HG03342 (cell line): ENCODE measurements at regions not wholly inside any gene's neighbourhood (a gene's known extent, or its start where the extent isn't known, plus 50 kb on each side); places are given as distances from the start of the nearest gene placed in this dataset.

Experiments
- ATAC-seq: cut with Tn5 transposase; IDR thresholded peaks from one replicate; pipeline ENCODE4 v1.9.1; 2021; ENCODE audit warnings: mild to moderate bottlenecking, moderate library complexity; ENCODE audit not compliant: unreplicated experiment

DNA sequence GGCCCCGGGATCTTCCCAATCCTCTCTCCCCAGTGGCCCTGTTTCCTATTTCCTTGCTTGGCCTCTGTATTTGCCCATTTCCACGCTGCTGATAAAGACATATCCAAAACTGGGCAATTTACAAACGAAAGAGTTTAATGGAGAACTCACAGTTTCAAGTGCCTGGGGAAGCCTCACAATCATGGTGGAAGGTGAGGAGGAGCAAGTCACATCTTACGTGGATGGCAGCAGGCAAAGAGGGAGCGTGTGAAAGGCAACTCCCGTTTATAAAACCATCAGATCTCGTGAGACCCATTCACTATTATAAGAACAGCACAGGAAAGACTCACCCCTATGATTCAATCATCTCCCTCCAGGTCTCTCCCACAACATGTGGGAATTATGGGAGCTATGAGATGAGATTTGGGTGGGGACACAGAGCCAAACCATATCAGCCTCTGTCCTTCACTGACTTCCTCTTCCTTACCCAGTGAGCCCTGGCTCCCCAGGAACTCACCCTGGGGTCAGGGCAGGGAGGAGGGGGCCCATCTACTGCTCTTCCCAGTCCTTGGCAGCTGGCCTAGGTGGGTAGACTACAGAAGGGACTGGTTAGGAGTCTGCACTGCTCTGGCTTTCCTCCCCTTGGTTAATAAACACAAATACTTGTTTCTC lies 105.8 kb upstream of the MYCN start:
- no peak for ATAC-seq

DNA sequence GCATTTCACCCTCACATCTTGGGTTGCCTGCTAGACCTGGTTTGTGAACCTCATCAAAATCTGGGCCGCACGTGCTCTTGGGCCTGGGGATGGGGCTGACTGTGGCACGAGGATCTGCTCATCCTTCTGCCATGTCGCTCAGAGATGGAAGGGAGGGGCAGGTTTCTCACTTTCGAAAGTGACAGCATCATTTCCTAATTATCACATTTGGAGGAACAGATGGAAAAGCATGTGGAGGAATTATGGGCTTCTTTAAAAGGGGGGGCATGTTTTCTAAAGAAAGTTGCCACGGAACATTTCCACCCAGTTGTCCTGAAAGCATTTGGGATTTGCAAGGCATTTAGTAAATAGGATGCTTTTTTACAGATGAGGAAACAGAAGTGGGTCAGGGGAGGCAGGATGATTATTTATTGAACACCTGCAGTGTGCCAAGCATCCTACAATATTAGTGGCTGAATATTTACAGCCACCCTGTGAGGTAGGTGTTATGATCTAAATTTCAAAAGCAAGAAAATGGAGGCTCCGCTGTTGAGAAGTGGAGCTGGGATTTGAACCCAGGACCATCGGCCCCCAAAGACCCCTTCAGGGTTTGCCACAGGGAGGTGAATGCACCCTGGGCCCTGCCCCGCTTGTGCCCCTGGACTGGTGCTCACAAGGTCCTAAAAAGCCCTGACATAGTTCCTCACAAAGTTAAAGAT lies 104.2 kb upstream of the MYCN start:
- no peak for ATAC-seq

DNA sequence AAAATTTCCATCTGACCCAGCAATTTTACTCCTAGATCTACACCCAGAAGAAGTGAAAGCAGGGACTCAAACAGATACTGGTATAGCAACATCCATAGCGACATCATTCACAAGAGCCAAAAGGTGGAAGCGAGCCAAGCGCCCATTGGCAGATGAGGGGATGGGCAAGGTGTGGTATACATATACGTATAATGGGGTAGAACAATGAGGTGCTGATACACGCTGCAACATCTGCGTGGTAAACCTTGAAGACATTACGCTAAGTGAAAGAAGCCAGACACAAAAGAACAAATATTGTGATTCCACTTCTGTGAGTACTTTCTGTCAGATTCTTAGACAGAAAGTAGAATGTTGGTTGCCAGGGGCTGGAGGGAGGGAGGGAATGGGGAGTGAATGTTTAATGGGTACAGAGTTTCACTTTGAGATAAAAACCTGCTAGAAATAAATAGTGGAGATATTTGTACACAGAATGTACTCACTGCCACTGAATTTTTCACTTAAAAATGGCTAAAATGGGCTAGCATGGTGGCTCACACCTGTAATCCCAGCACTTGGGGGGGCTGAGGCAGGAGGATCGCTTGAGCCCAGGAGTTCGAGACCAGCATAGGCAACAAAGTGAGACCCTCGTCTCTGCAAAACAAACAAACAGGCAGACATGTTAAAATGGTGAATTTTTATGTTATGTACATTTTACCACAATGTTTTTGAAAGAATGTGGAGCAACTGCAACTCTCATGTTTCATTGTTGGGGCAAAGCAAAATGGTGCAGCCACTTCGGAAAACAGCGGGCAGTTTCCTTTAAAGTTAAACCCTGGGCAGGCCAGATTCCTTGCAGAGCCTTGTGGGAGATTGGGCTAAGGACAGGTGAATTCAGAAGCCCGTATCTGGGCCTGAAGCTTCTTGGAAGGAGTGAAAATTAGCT lies 103.4 kb upstream of the MYCN start:
- no peak for ATAC-seq

DNA sequence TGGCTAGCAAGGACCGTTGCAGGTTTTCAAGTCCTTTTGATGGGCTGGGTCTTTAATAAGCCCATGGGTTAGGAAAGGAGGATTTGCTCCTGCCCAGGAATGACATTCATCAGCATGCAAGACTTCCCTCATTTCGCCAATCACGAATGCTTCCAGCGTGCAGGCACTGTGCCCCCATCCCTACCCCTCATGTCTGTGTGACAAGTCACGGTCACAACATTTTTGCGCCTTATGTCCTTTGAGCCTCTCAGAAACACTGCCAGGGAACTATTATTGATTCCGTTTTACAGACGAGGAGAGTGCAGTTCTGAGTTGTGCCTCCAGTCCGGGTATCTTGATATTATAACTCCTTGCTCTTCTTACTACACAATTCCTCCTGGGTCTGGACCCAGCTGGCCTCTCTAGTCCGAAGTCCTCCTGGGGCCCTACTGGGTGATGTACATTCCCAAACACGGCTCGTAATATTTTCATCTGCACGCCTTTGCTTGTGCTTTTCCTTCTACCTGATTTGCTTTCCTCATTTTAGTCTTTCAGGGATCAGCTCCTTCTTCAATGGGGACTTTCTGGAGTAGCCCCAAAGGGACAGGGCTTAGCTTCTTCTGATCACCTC lies 101.8 kb upstream of the MYCN start:
- no peak for ATAC-seq

DNA sequence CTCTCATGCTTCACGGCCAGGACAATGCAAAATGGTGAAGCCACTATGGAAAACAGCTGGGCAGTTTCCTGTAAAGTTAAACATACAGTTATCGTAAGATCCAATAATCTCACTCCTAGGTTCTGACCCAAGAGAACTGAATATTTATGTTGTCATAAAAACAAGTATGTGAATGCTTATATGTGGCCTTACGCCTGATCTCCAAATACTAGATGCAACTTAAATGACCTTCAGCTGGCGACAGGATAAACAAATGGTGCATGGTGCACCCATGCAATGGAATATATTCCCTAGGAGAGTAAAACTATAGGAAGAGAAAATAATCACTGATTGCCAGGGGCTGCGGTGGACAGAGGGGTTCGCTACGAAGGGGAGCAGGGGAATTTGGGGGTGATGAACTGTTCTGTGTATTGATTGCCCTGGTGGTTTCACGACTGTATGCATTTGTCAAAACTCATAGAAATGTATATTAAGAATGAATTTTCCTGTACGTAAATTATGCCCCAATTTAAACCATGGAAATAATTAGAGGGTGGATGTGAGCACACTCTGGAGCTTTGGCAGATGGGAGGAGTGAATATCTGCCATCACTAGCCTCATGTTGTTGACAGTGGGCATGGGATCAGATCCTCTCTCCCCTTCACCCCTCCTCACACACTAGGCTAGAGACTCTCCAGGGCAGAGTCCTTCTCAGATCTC lies 100.8 kb upstream of the MYCN start:
- ATAC-seq = no peak

DNA sequence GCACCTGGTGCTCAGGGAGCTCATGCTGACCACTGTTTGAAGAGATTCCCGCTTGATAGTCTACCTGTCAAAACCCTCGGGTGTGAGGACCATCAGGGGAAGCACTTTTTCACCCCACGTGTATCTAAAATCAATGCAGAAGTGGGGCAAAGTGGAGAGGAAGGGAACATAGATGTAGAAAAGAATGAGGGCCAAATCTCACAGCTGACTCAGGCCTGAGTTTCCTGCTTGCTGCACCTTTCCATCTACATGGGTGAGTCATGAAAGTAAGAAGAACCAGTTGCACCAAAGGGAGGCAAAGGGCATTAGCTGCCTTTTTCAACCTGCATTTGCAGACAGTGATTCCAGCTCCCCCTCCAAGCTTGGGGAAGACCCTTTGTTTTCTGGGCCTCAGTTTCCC lies 100.2 kb upstream of the MYCN start:
- no peak for ATAC-seq

DNA sequence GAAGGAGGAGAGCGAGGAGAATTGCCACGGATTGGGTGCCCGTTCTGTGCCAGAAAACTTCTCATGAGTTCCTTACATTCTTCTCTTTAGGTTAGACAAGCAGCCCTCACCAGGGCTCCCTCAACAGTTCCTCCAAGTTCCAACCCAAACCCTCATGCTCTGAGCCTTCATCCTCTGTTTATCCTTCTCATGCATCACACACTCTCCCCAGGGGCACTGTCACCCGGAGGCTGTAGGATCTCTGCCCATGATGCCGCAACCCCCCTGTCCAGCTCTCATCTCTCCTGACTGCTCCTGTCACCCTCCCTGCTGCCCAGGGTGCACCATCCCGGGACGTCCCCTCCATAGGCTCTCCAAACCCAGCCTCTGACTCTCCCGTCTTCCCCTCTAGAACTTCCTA lies 99.4 kb upstream of the MYCN start:
- ATAC-seq = no peak

DNA sequence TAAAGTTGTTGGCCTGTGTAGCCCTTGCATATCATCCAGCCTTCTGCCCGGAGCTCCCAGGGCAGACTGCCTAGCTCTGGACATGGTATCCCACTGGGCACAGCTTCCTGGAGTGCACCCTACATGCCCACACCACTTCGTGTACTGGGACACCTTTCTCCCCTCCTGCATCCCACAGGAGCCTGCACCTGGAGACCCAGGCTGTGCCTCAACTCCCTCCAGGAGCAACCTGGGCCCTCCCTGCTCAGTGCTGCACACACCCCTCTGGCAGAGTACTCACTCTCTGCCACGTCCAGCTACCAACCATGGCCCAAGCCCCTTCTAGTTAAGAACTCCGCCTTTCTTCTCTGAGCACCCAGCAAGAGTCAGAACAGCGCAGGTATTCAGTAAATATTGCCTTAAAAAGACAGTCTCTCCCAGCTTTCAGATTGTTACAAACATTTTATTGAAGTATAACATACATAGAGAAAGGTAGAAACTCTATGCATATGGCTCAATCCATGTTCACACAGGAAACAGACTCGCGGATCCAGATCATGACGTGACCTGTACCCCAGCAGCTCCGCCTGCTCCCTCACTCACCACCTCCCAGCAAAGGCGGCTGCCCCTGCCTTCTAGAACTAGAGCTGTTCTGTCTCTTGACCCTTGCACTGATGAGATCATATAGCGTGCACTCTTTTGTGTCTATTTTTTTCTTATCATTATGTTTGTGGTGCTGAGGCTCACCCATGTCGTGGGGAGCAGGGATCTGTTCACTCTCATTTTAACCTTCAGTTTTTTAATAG lies 98.4 kb upstream of the MYCN start:
- no peak for ATAC-seq

DNA sequence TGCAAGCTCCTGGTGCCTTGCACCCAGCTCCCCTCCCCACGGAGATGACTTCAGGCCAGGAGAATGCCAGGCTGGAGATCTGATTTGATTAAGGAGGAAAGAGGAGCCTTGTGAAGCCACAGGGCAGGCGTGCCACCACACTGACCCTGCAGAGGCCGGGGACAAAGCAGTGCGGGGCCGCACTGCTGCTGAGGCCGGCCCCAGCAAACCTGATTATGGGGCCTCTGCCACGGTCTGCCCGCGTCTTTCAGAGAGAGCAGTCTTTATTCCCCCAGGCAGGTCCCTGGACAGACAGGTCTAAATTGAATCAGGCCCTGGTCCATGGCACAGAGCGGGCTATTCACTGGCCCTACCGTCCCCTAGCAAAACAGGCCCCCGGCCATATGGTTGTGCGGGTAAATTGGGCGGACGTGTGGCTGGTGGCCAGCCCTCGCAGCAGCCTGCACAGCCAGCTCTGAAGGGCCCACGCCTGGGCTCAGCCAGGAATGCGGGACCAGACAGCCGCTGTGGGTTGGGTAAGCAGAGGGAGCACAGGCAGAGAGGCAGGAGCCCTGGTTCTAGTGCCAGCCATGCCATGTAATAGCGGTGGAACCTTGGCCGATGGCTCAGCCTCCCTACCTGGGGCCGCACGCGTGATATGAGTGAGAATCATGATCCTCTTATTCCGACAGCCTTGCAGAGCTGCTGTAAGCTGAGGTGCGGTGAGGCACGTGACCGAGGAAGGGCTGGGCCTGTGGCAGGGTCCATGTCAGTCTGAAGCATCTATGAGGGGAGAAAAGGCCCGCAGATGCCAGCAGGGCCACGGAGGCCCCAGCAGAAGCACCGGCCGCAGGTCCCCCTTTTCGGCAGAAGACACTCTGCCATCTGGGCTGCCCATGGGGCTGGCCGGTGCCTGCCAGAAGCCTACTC lies 97.3 kb upstream of the MYCN start:
- no peak for ATAC-seq

DNA sequence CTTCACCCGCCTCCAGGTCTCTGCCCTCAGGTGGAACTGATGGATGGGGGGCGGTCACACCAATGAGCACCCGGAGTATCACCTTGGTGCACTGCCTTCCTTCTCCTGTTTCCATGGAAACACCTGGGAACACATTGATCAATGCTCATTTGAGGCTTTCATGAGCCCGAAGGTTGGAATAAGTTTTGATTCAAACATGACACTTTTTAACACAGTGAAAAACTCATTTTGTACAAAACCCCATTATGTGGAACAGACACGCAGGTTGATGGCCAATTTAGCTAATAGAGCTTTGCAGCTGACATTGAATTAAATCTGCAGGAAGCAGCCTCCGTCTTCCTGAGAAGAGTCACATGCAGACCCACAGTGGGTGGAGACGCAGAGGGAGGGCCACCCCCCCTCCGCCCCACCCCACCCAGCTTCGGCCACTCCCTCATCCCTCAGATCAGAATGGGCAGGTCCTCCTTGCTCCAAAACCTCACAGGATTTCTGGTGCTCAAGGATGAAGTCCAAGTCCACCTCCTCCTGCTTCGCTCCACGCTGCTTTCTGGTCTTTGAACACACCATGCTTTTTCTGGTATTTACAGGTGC lies 96.0 kb upstream of the MYCN start:
- ATAC-seq = no peak

DNA sequence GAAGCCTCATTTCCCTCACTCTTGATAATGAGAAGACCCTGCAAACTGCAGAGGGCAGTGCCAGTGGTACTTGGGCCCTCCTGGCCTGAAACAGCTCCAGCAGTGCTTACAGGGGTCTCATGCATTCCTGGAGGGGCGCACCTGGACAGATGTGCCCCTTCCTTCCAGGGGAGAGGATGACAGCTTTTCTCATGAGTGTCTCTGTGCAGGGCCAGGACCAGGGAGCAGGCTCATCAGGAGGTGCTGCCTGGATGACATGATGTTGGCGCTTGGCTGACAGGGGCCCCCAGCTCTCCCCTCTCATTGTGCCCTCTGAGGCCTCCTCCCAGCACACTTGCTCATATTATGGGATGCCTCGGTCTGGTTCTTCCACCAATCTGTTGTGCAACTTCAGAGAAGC lies 95.1 kb upstream of the MYCN start:
- no peak for ATAC-seq

DNA sequence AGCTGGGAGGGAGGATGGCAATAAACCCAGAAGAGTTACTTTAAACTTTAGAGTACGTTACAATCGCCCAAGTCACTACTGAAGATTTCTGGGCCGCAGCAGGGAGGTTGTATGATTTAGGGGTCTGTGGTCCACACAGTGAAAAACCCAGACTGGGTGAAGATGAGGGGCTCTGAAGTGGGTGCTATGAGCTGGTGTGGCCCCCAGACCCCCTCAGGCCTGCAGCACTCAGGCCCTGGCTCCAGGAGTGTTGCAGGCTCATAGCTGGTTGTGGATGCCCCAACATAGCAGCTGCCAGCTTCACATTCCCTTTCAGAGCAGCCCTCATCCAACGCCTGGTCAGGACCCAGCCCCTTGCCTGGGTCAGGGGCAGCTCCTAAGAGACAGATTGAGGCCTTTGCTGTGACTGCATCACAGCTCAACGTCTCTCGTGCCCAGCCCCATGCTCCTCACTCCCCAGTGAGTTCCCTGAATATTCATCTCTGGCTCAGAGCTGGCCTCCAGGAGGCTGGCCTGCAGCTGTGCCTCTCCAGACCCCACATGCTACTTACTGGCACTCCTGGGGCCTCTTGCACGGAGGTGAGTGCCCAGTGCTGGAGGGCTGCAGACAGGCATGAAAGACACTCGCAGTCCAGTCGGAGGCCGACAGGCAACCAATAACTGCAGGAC lies 94.5 kb upstream of the MYCN start:
- ATAC-seq = no peak

DNA sequence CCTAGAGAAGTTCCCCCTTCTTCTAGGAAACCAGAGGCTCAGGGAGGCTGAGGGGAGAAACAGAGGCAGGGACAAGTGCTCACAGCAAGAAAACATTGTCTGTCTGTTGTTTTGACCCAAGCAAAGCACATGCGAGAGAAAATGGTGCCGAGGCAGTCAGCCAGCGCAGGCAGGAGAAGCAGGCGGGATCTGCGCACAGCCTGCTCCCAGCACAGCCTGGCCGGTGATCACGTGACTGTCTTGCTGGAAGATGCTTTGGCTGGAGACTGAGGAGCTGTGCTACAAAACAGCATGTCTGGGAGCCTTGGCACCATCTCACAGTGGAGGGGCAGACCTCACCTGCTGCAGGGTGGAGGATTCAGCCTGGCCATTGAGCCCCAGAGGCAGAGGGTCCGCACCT lies 93.7 kb upstream of the MYCN start:
- ATAC-seq = no peak

DNA sequence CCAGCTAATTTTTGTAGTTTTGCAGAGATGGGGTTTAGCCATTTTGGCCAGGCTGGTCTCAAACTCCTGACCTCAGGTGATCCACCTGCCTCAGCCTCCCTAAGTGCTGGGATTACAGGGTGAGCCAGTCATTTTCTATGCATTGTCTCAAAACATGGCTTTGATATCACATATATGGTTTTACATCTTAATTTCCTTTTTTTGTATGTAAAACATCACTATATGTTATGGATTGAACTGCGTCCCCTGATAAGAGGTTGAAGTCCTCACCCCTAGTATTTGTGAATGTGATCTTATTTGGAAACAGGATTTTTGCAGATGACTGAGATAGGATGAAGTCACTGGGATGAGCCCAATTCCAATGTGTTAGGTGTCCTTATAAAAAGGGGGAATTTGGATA lies 89.8 kb upstream of the MYCN start:
- no peak for ATAC-seq

DNA sequence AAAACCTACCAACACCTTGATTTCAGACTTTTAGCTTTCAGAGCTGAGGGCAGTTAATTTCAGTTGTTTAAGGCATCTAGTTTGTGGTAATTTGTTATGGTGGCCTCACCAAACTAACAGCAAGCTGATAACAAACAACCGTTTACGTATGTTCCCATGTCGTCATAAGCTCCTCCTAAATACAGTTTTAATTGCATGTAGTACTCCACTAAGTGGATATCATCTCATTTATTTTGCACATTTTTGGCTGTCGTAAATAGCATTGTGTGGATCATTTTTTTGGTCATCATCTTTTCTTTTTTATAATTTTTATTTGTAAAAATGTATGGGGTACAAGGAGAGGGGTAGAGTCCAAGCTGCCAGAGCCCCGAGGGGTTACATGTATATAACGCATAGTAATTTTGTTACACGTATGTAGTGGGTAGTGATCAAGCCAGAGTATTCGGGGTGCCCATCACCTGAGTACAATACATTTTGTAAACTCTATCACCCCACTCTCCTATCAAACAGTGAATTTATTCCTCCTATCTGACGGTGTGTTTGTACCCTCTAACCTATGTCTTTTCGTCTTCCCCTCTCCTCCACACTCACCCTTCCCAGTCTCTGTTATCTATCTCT lies 89.2 kb upstream of the MYCN start:
- no peak for ATAC-seq

DNA sequence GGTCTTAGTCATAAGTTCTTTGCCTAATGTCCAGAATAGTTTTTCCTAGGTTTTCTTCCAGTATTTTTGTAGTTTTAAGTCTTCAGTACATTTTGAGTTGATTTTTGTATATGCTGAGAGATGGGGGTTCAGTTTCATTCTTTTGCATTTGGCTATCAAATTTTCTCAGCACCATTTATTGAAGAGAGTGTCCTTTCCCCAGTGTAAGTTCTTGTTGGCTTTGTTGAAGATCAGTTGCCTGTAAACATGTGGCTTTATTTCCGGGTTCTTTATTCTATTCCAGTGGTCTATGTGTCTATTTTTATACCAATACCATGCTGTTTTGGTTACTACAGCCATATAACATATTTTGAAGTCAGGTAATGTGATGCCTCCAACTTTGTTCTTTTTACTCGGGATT lies 87.5 kb upstream of the MYCN start:
- ATAC-seq = no peak

DNA sequence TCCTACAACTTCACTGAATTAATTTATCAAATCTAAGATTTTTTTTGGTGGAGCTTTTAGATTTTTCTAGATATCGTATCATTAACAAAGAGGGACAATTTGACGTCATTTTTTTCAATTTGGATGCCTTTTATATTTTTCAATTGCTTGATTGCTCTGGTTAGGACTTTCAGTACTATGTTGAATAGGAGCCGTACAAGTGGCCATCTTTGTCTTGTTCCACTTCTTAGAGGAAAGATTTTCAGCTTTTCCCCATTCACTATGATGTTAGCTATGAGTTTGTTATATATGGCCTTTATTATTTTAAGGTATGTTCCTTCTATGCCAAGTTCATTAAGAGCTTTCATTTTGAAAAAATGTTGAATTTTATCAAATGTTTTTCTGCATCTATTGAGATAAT lies 86.4 kb upstream of the MYCN start:
- ATAC-seq = no peak

DNA sequence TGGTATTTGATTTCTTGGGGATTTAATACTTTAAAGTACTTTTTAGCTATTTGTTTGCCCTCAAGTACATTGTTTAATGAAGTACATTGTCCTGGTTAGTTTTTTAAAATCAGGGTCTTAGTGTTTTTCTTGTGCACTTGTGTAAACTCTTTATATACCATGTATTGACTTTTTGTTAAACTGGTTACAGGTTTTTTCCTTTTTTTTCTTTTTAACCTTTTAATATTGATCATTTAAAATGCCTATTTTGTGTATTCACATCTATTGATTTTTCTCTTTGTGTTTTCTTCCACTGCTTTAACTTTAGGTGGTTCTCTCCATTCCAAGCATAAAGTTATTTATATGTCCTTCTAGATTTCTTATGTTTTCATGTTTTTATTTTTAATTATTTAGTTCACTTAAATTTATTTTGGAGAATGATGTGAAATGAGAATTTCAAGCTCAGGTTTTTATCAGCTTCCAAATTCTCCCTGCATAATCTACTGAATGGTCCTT lies 84.5 kb upstream of the MYCN start:
- no peak for ATAC-seq
